ENCODE measurements at regions not wholly inside any gene's neighbourhood (a gene's known extent, or its start where the extent isn't known, plus 50 kb on each side); places are given as distances from the start of the nearest gene placed in this dataset.
"Not testable (repeated sequence)": the region's sequence is repeated elsewhere in the genome, so short reads cannot be mapped to it uniquely, and the experiment has no call there.

DNA sequence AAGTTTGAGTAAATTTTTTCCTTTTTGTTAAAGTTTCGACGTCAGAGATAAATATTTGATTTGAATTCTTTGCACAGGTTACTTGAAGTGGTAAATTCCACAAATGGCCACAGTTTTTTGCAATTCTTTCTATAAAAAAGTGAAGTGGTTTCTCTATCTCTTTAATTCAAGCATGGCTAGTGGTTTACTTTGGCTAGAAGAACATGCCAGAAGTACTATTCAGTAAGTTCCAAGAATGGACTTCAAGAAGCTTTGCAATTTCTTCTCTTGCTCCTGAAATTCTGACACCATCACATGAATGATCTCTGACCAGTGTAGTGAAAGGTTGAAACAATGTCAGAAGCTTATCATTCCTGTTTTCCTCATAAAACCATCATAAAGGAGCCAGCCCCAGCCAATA is 55.7 kb upstream of the RNPC3 start:
- DNase-seq, result no peak
- ATAC-seq, result no peak

- no peak for DNase-seq
- ATAC-seq, result no peak
Observed at GRCh38 chr1:103467100-103467499, 58.4 kb upstream of the RNPC3 start.

DNA sequence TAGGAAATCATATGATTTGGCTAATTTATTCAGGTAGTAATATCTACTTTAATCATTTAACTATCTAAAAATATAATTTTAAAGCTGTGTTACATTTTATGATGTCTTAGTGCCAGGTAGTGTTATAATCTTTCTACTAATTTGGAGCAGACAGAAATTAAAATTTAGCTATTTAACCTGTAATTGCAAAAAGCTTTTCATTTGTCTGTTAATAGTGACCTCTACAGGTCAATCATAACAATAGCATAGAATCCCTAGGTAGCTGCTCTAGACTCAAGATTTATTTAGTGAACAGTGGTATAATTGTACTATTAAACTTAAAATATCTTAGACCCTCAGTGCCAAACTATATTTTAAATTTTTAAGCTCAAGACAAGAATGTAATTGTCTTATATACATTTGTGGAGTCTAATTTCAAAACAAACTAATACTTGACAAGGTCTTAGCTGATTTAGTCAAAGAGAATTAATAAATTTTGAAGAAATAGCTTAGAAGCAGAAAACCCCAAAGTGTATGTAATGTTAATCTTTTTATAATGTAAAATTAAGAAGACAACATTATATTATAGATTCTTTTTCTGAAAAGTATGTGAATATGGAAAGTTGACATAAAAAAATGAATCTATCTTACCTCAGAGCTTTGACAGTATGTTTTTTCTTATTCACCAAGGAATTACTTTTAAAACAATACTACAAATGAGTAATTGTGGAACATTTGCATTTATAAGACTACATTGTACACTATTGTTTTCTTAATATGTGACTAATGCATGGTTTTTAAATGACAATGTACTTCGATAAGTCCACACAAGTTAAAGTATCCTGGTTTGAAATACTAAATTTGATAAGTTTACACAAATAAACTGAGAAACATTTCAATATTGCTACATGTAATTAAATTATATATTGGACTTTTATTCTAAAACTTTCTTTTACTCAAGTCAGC is 64.1 kb upstream of the RNPC3 start:
- ATAC-seq (no peak), DNase-seq (no peak)

DNA sequence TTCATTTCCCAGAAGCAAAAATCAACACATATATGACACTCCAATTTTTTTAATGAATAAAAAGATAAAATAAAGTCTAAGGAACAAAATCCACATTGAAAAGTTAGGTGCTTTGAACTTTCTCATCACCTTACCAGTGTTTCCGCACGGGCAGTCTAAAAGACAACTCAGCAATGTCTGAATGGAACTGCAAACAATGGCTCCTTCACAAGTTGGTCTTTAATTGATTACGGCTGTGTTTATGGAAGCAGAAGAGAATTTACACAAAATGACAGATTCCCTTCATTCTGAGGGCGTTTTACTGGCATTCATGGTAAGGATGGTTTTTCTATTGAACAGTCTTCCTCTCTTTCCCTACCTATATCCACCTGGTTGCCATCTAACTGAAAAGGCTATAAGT is 65.0 kb upstream of the RNPC3 start:
- no peak for ATAC-seq
- DNase-seq, result no peak

DNA sequence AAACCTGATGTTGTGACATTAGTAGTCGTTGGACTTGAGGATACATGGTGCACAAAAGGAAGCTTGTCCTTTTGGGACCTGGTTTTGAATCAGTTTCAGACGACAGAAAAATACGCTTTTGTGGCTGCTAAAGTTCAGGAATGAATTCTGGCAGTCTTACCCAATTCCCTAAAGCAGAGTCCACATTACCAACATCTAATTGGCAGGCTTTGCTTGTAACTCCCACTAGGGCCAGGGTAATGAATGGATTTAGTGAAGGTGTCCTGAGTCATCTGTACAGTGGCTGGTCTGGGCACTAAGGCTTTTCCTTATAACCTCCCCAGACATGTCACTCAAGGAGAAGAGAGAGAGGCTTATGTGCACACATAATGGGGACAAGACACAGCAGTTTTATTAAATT is 66.2 kb upstream of the RNPC3 start:
- DNase-seq (no peak), ATAC-seq (no peak)

DNA sequence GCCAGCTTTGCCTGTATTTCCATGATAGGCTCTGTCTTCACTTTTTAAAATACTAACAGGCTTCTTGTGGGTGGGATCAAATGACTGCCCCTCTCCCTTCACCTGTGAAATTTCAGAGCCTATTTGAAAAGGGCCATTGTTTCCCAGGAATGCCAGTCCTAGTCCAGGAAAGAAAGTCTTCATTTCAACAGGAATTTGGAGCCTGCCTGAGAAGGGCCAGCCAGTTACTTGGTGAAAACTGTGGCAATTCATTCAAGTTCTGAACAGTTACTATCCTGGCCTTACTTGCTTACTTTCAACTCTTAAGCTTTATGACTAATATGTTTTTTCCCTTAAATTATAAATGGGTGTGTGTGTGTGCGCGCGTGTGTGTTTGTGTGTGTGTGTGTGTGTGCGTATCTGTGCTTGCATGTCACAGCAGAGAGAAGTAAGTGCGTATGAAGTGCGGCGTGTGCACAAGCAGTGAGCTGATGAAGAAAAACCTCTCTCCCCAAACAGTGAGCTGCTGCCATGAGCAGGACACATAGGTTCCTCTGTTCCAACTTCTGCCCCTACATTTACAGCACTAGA is 67.5 kb upstream of the RNPC3 start:
- ATAC-seq, result no peak
- no peak for DNase-seq

DNA sequence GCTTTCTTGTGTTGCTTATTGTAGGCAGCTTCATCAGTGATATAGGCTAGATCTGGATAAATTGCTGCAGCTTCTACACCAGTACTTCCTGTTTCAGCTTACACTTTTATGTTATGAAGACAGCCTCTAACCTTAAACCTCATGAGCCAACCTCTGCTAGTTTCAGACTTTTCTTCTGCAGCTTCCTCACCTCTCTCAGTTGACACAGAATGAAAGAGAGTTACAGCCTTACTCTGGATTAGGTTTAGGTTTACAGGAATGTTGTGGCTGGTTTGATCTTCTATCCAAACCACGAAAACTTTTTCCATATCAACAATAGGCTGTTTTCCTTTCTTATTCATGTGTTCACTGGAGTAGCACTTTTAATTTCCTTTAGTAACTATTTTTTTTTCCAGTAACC is 76.9 kb upstream of the RNPC3 start:
- ATAC-seq, result no peak
- DNase-seq, result no peak

DNA sequence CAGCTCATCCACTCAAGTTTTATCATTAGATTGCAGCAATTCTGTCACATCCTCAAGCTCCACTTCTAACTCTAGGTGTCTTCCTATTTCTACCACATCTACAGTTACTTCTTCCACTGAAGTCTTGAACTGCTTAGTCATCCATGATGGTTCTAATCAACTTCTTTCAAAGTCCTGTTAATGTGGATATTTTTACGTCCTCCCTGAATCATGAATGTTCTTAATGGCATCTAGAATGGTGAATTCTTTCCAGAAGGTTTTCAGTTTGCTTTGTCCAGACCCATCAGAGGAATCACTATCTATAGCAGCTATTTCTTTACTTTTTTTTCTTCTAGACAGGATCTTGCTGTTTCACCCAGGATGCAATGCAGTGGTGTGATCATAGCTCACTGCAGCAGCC is 78.0 kb upstream of the RNPC3 start:
- DNase-seq (no peak), ATAC-seq (no peak)

DNA sequence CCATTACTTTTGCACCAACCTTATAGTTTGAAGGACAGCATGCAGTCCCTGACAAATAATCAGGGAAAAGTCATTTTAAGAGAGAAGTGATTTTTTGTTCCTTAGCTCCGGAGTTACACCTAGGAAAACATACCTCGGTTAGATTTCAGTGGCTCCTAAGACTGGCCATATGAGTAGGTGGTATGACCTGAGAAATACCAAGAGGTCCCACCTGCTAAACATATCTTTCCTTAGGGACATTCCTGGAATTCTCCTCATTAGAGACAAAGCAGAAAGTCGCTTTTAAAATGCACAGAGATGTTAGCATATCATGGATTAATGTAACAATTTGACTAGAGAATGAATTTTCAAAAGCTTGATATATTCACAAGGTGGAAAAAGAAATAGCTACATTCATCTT is 84.2 kb upstream of the RNPC3 start:
- ATAC-seq (no peak), DNase-seq (no peak)

DNA sequence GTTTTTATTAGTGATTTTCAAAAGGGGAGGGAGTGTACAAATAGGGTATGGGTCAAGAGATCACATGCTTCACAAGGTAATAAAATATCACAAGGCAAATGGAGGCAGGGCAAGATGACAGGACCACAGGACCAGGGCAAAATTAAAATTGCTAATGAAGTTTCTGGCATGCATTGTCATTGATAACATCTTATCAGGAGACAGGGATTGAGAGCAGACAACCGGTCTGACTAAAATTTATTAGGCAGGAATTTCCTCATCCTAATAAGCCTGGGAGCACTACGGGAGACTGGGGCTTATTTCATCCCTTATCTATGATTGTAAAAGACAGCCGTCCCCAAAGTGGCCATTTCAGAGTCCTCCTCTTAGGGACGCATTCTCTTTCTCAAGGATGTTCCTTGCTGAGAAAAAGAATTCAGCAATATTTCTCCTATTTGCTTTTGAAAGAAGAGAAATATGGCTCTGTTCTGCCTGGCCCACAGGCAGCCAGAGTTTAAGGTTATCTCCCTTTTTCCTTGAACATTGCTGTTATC is 88.9 kb upstream of the RNPC3 start:
- not testable (repeated sequence) for ATAC-seq, DNase-seq

DNA sequence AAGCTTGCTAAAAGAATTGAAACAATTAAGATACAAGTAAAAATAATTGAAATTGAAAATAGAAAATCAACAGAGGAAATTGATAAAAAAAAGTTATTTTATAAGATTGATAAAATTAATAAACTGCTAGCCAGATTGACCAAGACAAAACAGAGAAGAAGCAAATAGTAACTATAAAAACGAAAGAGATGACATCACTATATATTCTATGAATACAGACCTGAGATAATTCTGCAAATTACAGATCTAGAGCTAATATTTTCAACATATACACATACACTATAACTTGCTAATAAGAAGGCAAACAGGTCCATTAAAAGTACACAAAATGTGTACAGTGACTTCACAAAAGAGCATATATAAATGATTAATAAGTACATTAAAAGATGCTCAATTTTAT is 90.1 kb upstream of the RNPC3 start:
- no peak for ATAC-seq
- no peak for DNase-seq

DNA sequence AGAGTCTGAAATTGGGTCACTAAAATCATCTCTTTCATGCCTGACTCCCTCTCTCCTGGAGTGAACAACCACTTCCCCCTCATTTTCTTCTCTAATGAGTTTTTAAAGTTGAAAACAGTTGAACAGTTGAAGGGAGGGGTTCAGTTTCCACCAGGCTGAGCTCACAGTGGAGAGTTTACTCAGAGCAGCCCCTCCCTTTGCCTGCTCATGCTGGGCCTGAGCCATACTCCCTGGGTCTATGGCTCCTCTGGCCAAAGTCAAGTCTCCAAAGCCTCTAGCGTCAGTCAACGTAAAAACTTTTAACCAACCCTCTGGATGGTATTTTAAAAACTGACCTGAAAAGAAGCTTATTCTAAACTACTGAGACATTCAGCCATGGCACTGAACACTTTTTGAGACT is 100.8 kb upstream of the RNPC3 start:
- DNase-seq, result no peak

DNA sequence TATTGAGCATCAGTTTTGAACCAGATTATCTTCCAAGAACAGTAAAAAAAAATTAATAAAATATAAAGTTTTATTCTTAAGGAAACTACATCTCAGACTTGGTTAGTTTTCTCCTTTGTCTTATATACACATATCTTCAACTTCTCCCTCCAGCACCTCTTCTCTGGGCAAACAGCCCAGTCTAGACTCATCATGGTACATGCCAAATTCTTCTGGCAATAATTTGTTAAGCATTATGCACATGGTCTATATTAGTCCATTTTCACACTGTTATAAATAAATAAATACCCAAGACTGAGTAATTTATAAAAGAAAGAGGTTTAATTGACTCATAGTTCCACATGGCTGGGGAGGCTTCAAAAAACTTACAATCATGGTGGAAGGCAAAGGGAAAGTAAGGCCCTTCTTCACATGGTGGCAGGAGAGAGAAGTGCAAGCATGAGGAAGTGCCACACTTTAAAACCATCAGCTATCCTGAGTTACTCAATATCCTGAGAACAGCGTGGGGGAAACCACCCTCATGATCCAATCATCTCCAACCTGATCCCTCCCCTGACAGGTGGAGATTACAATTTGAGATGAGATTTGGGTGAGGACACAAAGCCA is 108.7 kb upstream of the RNPC3 start:
- DNase-seq, result no peak
- no peak for ATAC-seq

More for the DNA sequence above, 100.8 kb upstream of the RNPC3 start:
- no peak for ATAC-seq

GRCh38 chr1:103387898-103388297 is 137.6 kb upstream of the RNPC3 start:
- no peak for DNase-seq
- ATAC-seq, result no peak

- no peak for DNase-seq
- no peak for ATAC-seq
Observed at GRCh38 chr1:103373991-103374390, 151.5 kb upstream of the RNPC3 start.

GRCh38 chr1:103372866-103373265 is 152.6 kb upstream of the RNPC3 start:
- no peak for ATAC-seq
- no peak for DNase-seq

DNA sequence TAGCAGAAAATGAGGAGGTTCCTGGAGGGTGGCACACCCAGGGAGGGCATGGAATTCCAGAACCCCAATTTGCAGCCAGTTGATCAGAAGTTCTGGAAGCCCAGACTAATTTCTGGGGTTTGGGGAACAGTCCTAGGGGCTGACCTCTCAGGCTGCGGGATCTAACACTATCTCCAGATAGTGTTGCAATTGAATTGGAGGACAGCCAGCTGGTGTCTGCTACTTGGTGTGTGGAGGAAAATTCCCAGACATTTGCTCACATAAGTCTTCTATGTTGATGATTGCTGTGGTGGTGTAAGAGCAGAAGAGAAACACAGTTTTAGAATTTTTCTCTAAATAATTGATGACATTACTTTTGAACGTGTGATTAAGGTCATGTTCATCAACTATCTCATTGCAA is 154.3 kb upstream of the RNPC3 start:
- no peak for ATAC-seq
- no peak for DNase-seq

- ATAC-seq (no peak), DNase-seq (no peak)
Observed at GRCh38 chr1:103367186-103367585, 158.3 kb upstream of the RNPC3 start.

GRCh38 chr1:103365860-103366569 is 159.5 kb upstream of the RNPC3 start:
- DNase-seq (no peak), ATAC-seq (peak; percentile 40)

GRCh38 chr1:103363008-103363365 is 162.5 kb upstream of the RNPC3 start:
- no peak for DNase-seq
- ATAC-seq, result no peak

- no peak for ATAC-seq
- DNase-seq, result no peak
Observed at GRCh38 chr1:103362348-103363007, 163.0 kb upstream of the RNPC3 start.

DNA sequence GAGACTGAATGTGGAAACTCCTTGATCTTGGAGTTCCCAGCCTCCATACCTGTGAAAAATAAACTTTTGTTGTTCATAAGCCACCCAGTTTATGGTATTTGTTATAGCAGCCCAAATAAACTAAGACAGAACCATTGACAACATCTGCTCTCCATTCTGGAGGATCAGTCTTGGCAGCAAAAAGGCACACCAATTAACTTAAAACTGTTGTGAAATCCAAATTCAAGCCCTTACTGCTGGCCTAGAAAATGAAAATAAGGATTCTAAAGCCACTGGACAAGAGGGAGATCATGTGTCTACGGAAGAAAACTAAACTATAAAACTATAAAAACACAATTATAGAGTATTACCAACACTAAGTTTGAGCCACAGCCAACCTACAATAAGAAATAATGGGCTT is 172.1 kb upstream of the RNPC3 start:
- no peak for DNase-seq
- no peak for ATAC-seq
